ENCODE measurements at regions not wholly inside any gene's neighbourhood (a gene's known extent, or its start where the extent isn't known, plus 50 kb on each side); places are given as distances from the start of the nearest gene placed in this dataset.

- TF ChIP-seq CHD7 (IDR thresholded peaks at IDR 0.05; ENCODE audit: insufficient replicate concordance, low read length) = peak; percentile 39
- TF ChIP-seq GTF2F1 (IDR thresholded peaks at IDR 0.05; ENCODE audit: borderline replicate concordance, low read depth, low read length) = no peak
- no peak for TF ChIP-seq CTBP2 (IDR thresholded peaks at IDR 0.05; ENCODE audit: borderline replicate concordance, insufficient read depth, insufficient read length, low read length)
- TF ChIP-seq POU5F1 (IDR thresholded peaks at IDR 0.05; ENCODE audit: low read depth, low read length) = peak; percentile 50; the same call in 1 of the 2 replicates
- TF ChIP-seq CREB1 (IDR thresholded peaks at IDR 0.05) = no peak
- TF ChIP-seq USF2 (IDR thresholded peaks at IDR 0.05; ENCODE audit: low read length) = no peak
- TF ChIP-seq NANOG (IDR thresholded peaks at IDR 0.05; ENCODE audit: insufficient read depth, low read depth, low read length, poor library complexity, severe bottlenecking) = peak; percentile 70
Observed at GRCh38 chr2:65634304-65634703, 201.9 kb upstream of the SPRED2 start (continued).
